IMR-90 (cell line): ENCODE measurements at regions not wholly inside any gene's neighbourhood (a gene's known extent, or its start where the extent isn't known, plus 50 kb on each side); places are given as distances from the start of the nearest gene placed in this dataset.

Source experiments
- ATAC-seq: fragments of 200-7000 bp; cut with Tn5 transposase; 2 replicates; pipeline ENCODE4 v1.9.1; 2020; ENCODE audit warnings: low read depth, mild to moderate bottlenecking, moderate library complexity
- BruUV-seq: library from RNA; stranded (reverse); fragments of 400-500 nt; replicated peaks from 2 replicates; lab custom pipeline; 2021; lab: Mats Ljungman, UMichigan
- CTCF ChIA-PET: fragments of 300-600 bp; formaldehyde crosslinking; extraction: SDS; loops from one replicate; lab custom pipeline; 2021; ENCODE audit warnings: antibody characterized with exemption; lab: Yijun Ruan, JAX
- POLR2A ChIA-PET: fragments of 300-600 bp; sonication (Branson Sonifier 250); formaldehyde crosslinking; loops from one replicate; lab custom pipeline; 2022; ENCODE audit warnings: antibody characterized with exemption; ENCODE audit not compliant: unreplicated experiment; lab: Charles Lee
- DNase-seq: peaks from one replicate; pipeline ENCODE4 v3.0.0; 2013
- H2AFZ ChIP-seq: replicated peaks from 2 replicates; pipeline ENCODE3; 2013; ENCODE audit warnings: low read length, mild to moderate bottlenecking; ENCODE audit not compliant: poor library complexity
- H2AK5ac ChIP-seq: 2 replicates; pipeline ENCODE4 v1.6.1; 2013; ENCODE audit warnings: low read depth, low read length, inconsistent platforms
- H2AK9ac ChIP-seq: replicated peaks from 2 replicates; pipeline ENCODE3; 2013; ENCODE audit warnings: mild to moderate bottlenecking, low read depth, low read length, moderate library complexity; ENCODE audit not compliant: poor library complexity
- H2BK120ac ChIP-seq: 2 replicates; pipeline ENCODE4 v1.6.1; 2013; ENCODE audit warnings: low read depth, low read length, inconsistent platforms
- H2BK15ac ChIP-seq: 3 replicates; pipeline ENCODE4 v1.6.1; 2013; ENCODE audit warnings: low read depth, low read length, inconsistent platforms
- H2BK20ac ChIP-seq: 2 replicates; pipeline ENCODE4 v1.6.1; 2013; ENCODE audit warnings: low read depth, mild to moderate bottlenecking, inconsistent platforms, low read length, moderate library complexity
- H2BK5ac ChIP-seq: 2 replicates; pipeline ENCODE4 v1.6.1; 2013; ENCODE audit warnings: mild to moderate bottlenecking, low read depth, low read length, inconsistent platforms; ENCODE audit not compliant: poor library complexity, severe bottlenecking
- H3K14ac ChIP-seq: replicated peaks from 2 replicates; pipeline ENCODE4 v1.6.1; 2013; ENCODE audit warnings: low read depth, low read length, inconsistent platforms
- H3K18ac ChIP-seq: 2 replicates; pipeline ENCODE4 v1.6.1; 2013; ENCODE audit warnings: low read depth, low read length, control low read depth
- H3K23ac ChIP-seq: 2 replicates; pipeline ENCODE4 v1.6.1; 2013; ENCODE audit warnings: low read depth, low read length, inconsistent platforms
- H3K27ac ChIP-seq: 2 replicates; pipeline ENCODE4 v1.5.1; 2013; ENCODE audit warnings: mild to moderate bottlenecking, control low read depth, low read length; ENCODE audit not compliant: insufficient read depth
- H3K27me3 ChIP-seq: 2 replicates; pipeline ENCODE4 v1.6.1; 2013; ENCODE audit warnings: low read length; ENCODE audit not compliant: control insufficient read depth, insufficient read depth
- H3K36me3 ChIP-seq: 2 replicates; pipeline ENCODE4 v1.6.1; 2013; ENCODE audit warnings: low read length, mixed read lengths; ENCODE audit not compliant: control insufficient read depth, insufficient read depth
- H3K4ac ChIP-seq: 2 replicates; pipeline ENCODE4 v1.6.1; 2013; ENCODE audit warnings: low read depth, low read length, inconsistent platforms
- H3K4me1 ChIP-seq: 2 replicates; pipeline ENCODE4 v1.6.1; 2013; ENCODE audit warnings: low read length, mixed read lengths; ENCODE audit not compliant: control insufficient read depth, insufficient read depth
- H3K4me2 ChIP-seq: 2 replicates; pipeline ENCODE4 v1.6.1; 2013; ENCODE audit warnings: low read depth, mild to moderate bottlenecking, control low read depth, low read length, moderate library complexity
- H3K4me3 ChIP-seq: 2 replicates; pipeline ENCODE4 v1.5.1; 2013; ENCODE audit warnings: low read depth, mild to moderate bottlenecking, control low read depth, low read length, moderate library complexity; ENCODE audit not compliant: insufficient read depth
- H3K56ac ChIP-seq: 2 replicates; pipeline ENCODE4 v1.6.1; 2013; ENCODE audit warnings: low read length, inconsistent platforms; ENCODE audit not compliant: insufficient read depth; ENCODE audit errors: extremely low read depth
- H3K79me1 ChIP-seq, 2 experiments: 2 replicates each; pipeline ENCODE4 v1.6.1; 2013; ENCODE audit warnings: low read length in 2 of 2, inconsistent platforms in 1 of 2, low read depth in 1 of 2
- H3K9ac ChIP-seq: 2 replicates; pipeline ENCODE4 v1.6.1; 2013; ENCODE audit warnings: low read depth, low read length, control low read depth
- H3K9me1 ChIP-seq: 2 replicates; pipeline ENCODE4 v1.6.1; 2013; ENCODE audit warnings: low read length, inconsistent platforms; ENCODE audit not compliant: insufficient read depth
- H3K9me3 ChIP-seq: 2 replicates; pipeline ENCODE4 v1.6.1; 2013; ENCODE audit warnings: low read length; ENCODE audit not compliant: control insufficient read depth, insufficient read depth
- H4K20me1 ChIP-seq: 2 replicates; pipeline ENCODE4 v1.6.1; 2013; ENCODE audit warnings: low read length, inconsistent platforms; ENCODE audit not compliant: insufficient read depth
- H4K5ac ChIP-seq: 2 replicates; pipeline ENCODE4 v1.6.1; 2013; ENCODE audit warnings: mild to moderate bottlenecking, low read depth, low read length, control low read depth
- H4K8ac ChIP-seq, 2 experiments: 2 replicates each; pipeline ENCODE4 v1.6.1; 2013; ENCODE audit warnings: low read depth in 2 of 2, low read length in 2 of 2, control low read depth in 1 of 2, inconsistent platforms in 1 of 2
- H4K91ac ChIP-seq: 2 replicates; pipeline ENCODE4 v1.6.1; 2013; ENCODE audit warnings: low read depth, low read length, inconsistent platforms; ENCODE audit not compliant: insufficient read depth
- BHLHE40 ChIP-seq: fragments of 150-350 bp; IDR thresholded peaks from 2 replicates; pipeline ENCODE4 v1.6.1; 2016; ENCODE audit warnings: mild to moderate bottlenecking, low read depth, low read length
- CEBPB ChIP-seq: IDR thresholded peaks from 2 replicates; pipeline ENCODE4 v1.6.1; 2012; ENCODE audit warnings: low read depth, low read length, improper control_type of control experiment
- MAFK ChIP-seq: IDR thresholded peaks from 2 replicates; pipeline ENCODE4 v1.6.1; 2012; ENCODE audit warnings: low read depth, low read length, improper control_type of control experiment
- MAZ ChIP-seq: IDR thresholded peaks from 2 replicates; pipeline ENCODE4 v1.6.1; 2012; ENCODE audit warnings: low read depth, mild to moderate bottlenecking, low read length, improper control_type of control experiment, moderate library complexity, borderline replicate concordance
- MXI1 ChIP-seq: IDR thresholded peaks from 2 replicates; pipeline ENCODE4 v1.6.1; 2012; ENCODE audit warnings: low read depth, mild to moderate bottlenecking, low read length, moderate library complexity, borderline replicate concordance
- NFE2L2 ChIP-seq: fragments of 150-350 bp; IDR thresholded peaks from 2 replicates; pipeline ENCODE4 v1.6.1; 2016; ENCODE audit warnings: low read depth, mild to moderate bottlenecking, low read length
- POLR2A ChIP-seq: IDR thresholded peaks from 2 replicates; pipeline ENCODE4 v1.6.1; 2012; ENCODE audit warnings: mild to moderate bottlenecking, low read depth, low read length
- RAD21 ChIP-seq: IDR thresholded peaks from 2 replicates; pipeline ENCODE4 v1.6.1; 2012; ENCODE audit warnings: low read length, improper control_type of control experiment
- RCOR1 ChIP-seq: IDR thresholded peaks from 2 replicates; pipeline ENCODE4 v1.6.1; 2012; ENCODE audit warnings: mild to moderate bottlenecking, low read length, improper control_type of control experiment; ENCODE audit not compliant: insufficient replicate concordance
- RFX5 ChIP-seq: IDR thresholded peaks from 2 replicates; pipeline ENCODE4 v1.8.0; 2012; ENCODE audit warnings: low read depth, mild to moderate bottlenecking, low read length, moderate library complexity
- SMC3 ChIP-seq: fragments of 150-350 bp; IDR thresholded peaks from 2 replicates; pipeline ENCODE4 v1.6.1; 2016; ENCODE audit warnings: low read depth, mild to moderate bottlenecking, antibody characterized with exemption, low read length, moderate library complexity
- WGBS, 2 experiments: methylation state at CpG; one replicate each; pipeline versions ENCODE4 v1.1.5 to v1.1.7; 2013; ENCODE audit warnings: missing lambda C conversion rate in 2 of 2; ENCODE audit not compliant: insufficient read length in 1 of 2; ENCODE audit errors: extremely low coverage in 2 of 2; 5-methylcytosine and 5-hydroxymethylcytosine counted together
- dilution Hi-C: fragments of 300-500 bp; cut with HindIII; formaldehyde crosslinking; loops from one replicate; pipeline ENCODE4 v1.14.3; 2018; ENCODE audit warnings: low sequenced_read_pairs; ENCODE audit not compliant: unreplicated experiment
- in situ Hi-C: fragments of 300-500 bp; cut with MboI; formaldehyde crosslinking; loops from 3 replicates; pipeline ENCODE4 v1.14.3; 2019; ENCODE audit warnings: low sequenced_read_pairs, inconsistent platforms, mixed read lengths
- intact Hi-C: fragments of 100-400 bp; cut with micrococcal nuclease; formaldehyde crosslinking; loops from 2 replicates; pipeline ENCODE4 v1.10.0; 2022
- TF ChIP-seq, protein P1 (sequence below): fragments of 150-350 bp; IDR thresholded peaks from 2 replicates; pipeline ENCODE4 v1.6.1; 2016; ENCODE audit warnings: low read depth, mild to moderate bottlenecking, low read length, moderate library complexity, borderline replicate concordance
- TF ChIP-seq, protein P2 (sequence below): fragments of 150-350 bp; IDR thresholded peaks from 2 replicates; pipeline ENCODE4 v1.6.1; 2017; ENCODE audit warnings: mild to moderate bottlenecking, antibody characterized with exemption, low read length, low read depth

DNA sequence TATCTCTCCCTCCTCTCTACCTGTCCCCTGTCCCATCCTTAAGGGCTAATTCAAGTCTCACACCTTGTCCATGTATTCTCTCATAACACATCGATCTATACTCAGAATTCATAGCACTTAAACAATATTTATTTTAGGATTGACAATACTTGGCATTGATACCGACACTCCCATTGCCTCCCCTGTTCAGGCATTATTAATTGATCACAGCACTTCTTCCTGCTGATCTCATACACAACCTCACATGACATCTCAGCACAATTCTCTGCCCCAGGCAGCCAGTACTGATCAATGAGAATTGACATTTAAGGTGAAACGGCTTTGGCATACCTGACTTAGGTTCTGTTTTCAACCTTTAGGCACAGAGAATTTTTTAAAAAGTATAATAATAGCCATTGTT, 582.4 kb upstream of the BRINP1 start:
- Histone ChIP-seq H4K91ac (peak overlapping the region; percentile 95), H2AFZ (no peak overlapping the region), H3K4me1 (peaks cover 16% of the 10 kb centered on the region), H3K9me3 (no peaks in the 10 kb centered on the region), H3K14ac (peak overlapping the region; percentile 74), H3K18ac (peak overlapping the region; percentile 98), H3K4me3 (no peak overlapping the region), H3K36me3 (no peaks in the 10 kb centered on the region), H4K5ac (peak overlapping the region; percentile 94), H3K27me3 (no peaks in the 10 kb centered on the region), H2BK120ac (peak overlapping the region; percentile 97), H2AK9ac (no peak overlapping the region), H3K9ac (peak overlapping the region; percentile 26; the same call in 1 of the 2 replicates), H2BK15ac (peak overlapping the region; percentile 99; the same call in 2 of the 3 replicates), H3K23ac (peak overlapping the region; percentile 48; the same call in 1 of the 2 replicates), H4K20me1 (no peaks in the 10 kb centered on the region), H3K4me2 (peak overlapping the region; percentile 57; the same call in 1 of the 2 replicates), H3K79me1 (no peaks in the 10 kb centered on the region), H2BK20ac (peak overlapping the region; percentile 95), H2AK5ac (peak overlapping the region; percentile 87), H3K9me1 (peaks cover 8% of the 10 kb centered on the region; the same call in 1 of the 2 replicates), H4K8ac (peak overlapping the region; percentile 86 to 91; a peak in 3 of 4 replicates), H3K56ac (peak overlapping the region; percentile 24; the same call in 1 of the 2 replicates), H2BK5ac (peak overlapping the region; percentile 87), H3K4ac (peak overlapping the region; percentile 87), H3K27ac (peak overlapping the region; percentile 99; the same call in 1 of the 2 replicates)
- TF ChIP-seq CEBPB, result no peak
- TF ChIP-seq, protein P1, sequence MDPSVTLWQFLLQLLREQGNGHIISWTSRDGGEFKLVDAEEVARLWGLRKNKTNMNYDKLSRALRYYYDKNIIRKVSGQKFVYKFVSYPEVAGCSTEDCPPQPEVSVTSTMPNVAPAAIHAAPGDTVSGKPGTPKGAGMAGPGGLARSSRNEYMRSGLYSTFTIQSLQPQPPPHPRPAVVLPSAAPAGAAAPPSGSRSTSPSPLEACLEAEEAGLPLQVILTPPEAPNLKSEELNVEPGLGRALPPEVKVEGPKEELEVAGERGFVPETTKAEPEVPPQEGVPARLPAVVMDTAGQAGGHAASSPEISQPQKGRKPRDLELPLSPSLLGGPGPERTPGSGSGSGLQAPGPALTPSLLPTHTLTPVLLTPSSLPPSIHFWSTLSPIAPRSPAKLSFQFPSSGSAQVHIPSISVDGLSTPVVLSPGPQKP, result no peak
- no peak for TF ChIP-seq BHLHE40
- TF ChIP-seq, protein P2, sequence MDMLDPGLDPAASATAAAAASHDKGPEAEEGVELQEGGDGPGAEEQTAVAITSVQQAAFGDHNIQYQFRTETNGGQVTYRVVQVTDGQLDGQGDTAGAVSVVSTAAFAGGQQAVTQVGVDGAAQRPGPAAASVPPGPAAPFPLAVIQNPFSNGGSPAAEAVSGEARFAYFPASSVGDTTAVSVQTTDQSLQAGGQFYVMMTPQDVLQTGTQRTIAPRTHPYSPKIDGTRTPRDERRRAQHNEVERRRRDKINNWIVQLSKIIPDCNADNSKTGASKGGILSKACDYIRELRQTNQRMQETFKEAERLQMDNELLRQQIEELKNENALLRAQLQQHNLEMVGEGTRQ, result no peak
- no peak for TF ChIP-seq MAZ
- no peak for TF ChIP-seq NFE2L2
- TF ChIP-seq MXI1, result no peak
- TF ChIP-seq MAFK, result no peak
- TF ChIP-seq RFX5, result no peak
- no peak for TF ChIP-seq RCOR1
- TF ChIP-seq POLR2A, result no peak
- TF ChIP-seq RAD21, result no peak
- no peak for TF ChIP-seq SMC3
- CTCF ChIA-PET, result interaction anchor here (0.6 to 3.1 kb wide), 2 partner anchors 17 to 383 kb away, joined by 3 to 21 read pairs; no protein-coding TSS in a partner anchor
- 25% methylated on average over 1 of the region's 3 CpGs; no CpG with 5 or more reads in 1 of the 2 experiments for WGBS, 2 experiments
- intact Hi-C loops (loop anchor here (1.0 kb wide), 1 partner anchor 12 kb away; no protein-coding TSS in a partner anchor), in situ Hi-C loops (no loop called here), dilution Hi-C loops (no loop called here)
- BruUV-seq, result no TSS peak
- DNase-seq, result no peak
- ATAC-seq, result no peak
- POLR2A ChIA-PET, result no interaction called here
